GM13977 (cell line): ENCODE measurements at regions not wholly inside any gene's neighbourhood (a gene's known extent, or its start where the extent isn't known, plus 50 kb on each side); places are given as distances from the start of the nearest gene placed in this dataset.
"Not testable (repeated sequence)": the region's sequence is repeated elsewhere in the genome, so short reads cannot be mapped to it uniquely, and the experiment has no call there.

Experiments used
- DNase-seq: peaks from one replicate; pipeline ENCODE4 v3.0.0; 2012; ENCODE audit warnings: low spot score
- CTCF ChIP-seq: IDR thresholded peaks from 2 replicates; pipeline ENCODE4 v1.5.1; 2012; ENCODE audit warnings: mild to moderate bottlenecking, control low read depth; ENCODE audit not compliant: insufficient read depth; ENCODE audit errors: extremely low read depth, missing control alignments
- in situ Hi-C: fragments of 300-500 bp; cut with MboI; formaldehyde crosslinking; loops from one replicate; pipeline ENCODE4 v1.12.0; 2022; ENCODE audit warnings: low sequenced_read_pairs, low pct_unique_long_range_greater_than_20kb, mixed read lengths, inconsistent platforms; ENCODE audit not compliant: unreplicated experiment

- in situ Hi-C loops, DNase-seq: not testable (repeated sequence)
These were observed 110.1 kb downstream of the ARHGAP11B start for GRCh38 chr15:30735884-30736564.

DNA sequence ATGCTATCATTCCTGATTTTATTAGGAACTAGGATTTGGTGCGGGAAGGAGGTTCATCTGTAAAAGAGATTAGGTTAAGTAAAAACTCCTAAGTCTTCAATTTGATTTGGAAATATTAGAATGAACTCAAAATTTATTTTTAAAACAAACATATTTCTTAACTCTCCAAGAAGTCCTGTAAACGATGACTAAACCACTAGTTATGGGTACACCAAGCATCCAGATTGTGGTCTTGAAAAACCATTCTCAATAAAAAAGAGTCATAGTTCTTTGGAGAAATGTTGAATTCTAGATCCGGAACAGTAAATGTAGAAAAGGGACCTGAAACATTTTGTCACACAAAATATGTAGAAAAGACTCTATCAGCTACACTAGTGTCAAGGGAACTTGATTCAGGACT, 116.9 kb downstream of the ARHGAP11B start:
- in situ Hi-C loops, result loop anchor here (10.0 kb wide), 1 partner anchor 922 kb away; no protein-coding TSS in a partner anchor
- DNase-seq, result not testable (repeated sequence)

- in situ Hi-C loops, result loop anchor here (10.0 kb wide), 1 partner anchor 916 kb away; no protein-coding TSS in a partner anchor
- not testable (repeated sequence) for DNase-seq
These were observed 123.1 kb downstream of the ARHGAP11B start for GRCh38 chr15:30749048-30749447.

GRCh38 chr15:30755036-30755687, 129.2 kb downstream of the ARHGAP11B start:
- TF ChIP-seq CTCF, result peak; percentile 62
- in situ Hi-C loops, result loop anchor here (25.0 kb wide), 1 partner anchor 93 kb away; no protein-coding TSS in a partner anchor
- DNase-seq, result not testable (repeated sequence)

GRCh38 chr15:30760633-30761032, 134.7 kb downstream of the ARHGAP11B start:
- DNase-seq, result not testable (repeated sequence)
- in situ Hi-C loops, result loop anchor here (25.0 kb wide), 1 partner anchor 98 kb away; no protein-coding TSS in a partner anchor

GRCh38 chr15:30761365-30761764, 135.4 kb downstream of the ARHGAP11B start:
- not testable (repeated sequence) for DNase-seq
- in situ Hi-C loops, result loop anchor here (25.0 kb wide), 1 partner anchor 99 kb away; no protein-coding TSS in a partner anchor

- in situ Hi-C loops, result loop anchor here (25.0 kb wide), 1 partner anchor 107 kb away; no protein-coding TSS in a partner anchor
- not testable (repeated sequence) for DNase-seq
These were observed 134.2 kb upstream of the FAN1 start for GRCh38 chr15:30769390-30770124.

DNA sequence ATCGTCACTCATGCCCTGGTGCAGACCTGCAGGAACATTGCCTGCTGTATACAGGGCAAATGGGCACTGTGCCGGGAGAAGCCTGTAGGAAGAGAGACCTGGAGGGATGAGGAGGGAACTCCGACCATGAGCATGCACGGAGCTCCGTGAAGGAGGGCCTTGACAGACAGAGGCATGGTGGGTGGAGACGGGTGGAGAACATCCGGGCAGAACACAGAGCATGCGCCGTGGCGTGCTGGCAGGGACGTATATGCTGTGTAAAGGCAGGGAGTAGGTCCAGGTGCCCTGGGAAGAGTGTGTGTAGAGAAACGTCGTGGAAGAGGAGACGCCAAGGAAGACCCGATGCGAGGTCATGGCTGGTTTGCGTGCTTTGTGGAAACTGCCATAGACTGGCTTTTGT, 133.0 kb upstream of the FAN1 start:
- in situ Hi-C loops, result loop anchor here (25.0 kb wide), 1 partner anchor 108 kb away; no protein-coding TSS in a partner anchor
- no peak for TF ChIP-seq CTCF
- no peak for DNase-seq

- DNase-seq, result no peak
- TF ChIP-seq CTCF, result no peak
- in situ Hi-C loops, result no loop called here
These were observed 120.7 kb upstream of the FAN1 start for GRCh38 chr15:30783019-30783418.
